ENCODE measurements at regions not wholly inside any gene's neighbourhood (a gene's known extent, or its start where the extent isn't known, plus 50 kb on each side); places are given as distances from the start of the nearest gene placed in this dataset.
"Not testable (repeated sequence)": the region's sequence is repeated elsewhere in the genome, so short reads cannot be mapped to it uniquely, and the experiment has no call there.

DNA sequence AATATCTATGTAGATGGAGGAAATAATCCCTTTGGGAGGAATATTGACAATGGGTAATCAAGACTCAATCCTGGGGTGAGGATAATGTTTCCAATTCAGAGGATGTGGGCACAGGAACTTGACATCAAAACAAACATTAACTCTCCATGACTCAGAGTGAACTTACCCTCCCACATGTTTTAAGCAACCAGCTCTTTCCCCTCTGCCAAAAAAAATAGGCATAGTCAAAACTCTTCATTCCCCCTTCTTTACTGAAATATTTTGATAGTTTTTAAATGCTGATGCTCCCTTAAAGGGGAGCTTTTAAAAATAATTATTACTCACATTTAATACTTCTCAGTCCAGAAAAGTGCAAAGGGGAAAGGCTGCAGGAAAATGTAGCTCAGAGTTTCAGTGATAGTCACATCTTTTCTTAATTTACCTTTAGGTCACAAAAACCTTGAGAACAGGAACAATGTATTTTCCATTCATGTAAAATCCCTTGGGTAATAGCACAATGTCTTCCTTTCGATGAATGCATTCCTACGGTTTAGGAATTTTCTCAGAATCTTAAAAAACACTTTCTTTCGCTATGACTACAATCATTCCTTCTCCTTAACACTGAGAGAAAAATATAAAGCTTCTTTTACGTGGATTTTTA, 298.4 kb upstream of the GRAMD2B start:
- H3K27me3 ChIP-seq = no peaks in the 10 kb centered on the region
- intact Hi-C loops (cut with DNase I; ENCODE audit: low total_unique reads) = no loop called here
- H3K4me3 ChIP-seq = no peak overlapping the region
- no peaks in the 10 kb centered on the region for H3K4me1 ChIP-seq
- 79 to 80% methylated on average over 4 of the region's 4 CpGs for WGBS, 2 donors (ENCODE audit: low coverage in 1 of 2)
- H3K36me3 ChIP-seq = no peaks in the 10 kb centered on the region
- H3K27ac ChIP-seq = no peak overlapping the region
- no peak for DNase-seq
- no peaks in the 10 kb centered on the region for H3K9me3 ChIP-seq
- no peak for TF ChIP-seq EP300 (IDR thresholded peaks at IDR 0.05; ENCODE audit: low read depth)
- TF ChIP-seq POLR2A (IDR thresholded peaks at IDR 0.05) = no peak
- TF ChIP-seq, protein P1, sequence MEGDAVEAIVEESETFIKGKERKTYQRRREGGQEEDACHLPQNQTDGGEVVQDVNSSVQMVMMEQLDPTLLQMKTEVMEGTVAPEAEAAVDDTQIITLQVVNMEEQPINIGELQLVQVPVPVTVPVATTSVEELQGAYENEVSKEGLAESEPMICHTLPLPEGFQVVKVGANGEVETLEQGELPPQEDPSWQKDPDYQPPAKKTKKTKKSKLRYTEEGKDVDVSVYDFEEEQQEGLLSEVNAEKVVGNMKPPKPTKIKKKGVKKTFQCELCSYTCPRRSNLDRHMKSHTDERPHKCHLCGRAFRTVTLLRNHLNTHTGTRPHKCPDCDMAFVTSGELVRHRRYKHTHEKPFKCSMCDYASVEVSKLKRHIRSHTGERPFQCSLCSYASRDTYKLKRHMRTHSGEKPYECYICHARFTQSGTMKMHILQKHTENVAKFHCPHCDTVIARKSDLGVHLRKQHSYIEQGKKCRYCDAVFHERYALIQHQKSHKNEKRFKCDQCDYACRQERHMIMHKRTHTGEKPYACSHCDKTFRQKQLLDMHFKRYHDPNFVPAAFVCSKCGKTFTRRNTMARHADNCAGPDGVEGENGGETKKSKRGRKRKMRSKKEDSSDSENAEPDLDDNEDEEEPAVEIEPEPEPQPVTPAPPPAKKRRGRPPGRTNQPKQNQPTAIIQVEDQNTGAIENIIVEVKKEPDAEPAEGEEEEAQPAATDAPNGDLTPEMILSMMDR (IDR thresholded peaks at IDR 0.05) = no peak
- TF ChIP-seq POLR2AphosphoS5 (IDR thresholded peaks at IDR 0.05) = no peak
- in situ Hi-C loops (cut with MboI; ENCODE audit: low pct_ligation_motif_present in 1 of 4, low pct_unique_long_range_greater_than_20kb in 1 of 4, low sequenced_read_pairs in 3 of 4) = no loop called here

DNA sequence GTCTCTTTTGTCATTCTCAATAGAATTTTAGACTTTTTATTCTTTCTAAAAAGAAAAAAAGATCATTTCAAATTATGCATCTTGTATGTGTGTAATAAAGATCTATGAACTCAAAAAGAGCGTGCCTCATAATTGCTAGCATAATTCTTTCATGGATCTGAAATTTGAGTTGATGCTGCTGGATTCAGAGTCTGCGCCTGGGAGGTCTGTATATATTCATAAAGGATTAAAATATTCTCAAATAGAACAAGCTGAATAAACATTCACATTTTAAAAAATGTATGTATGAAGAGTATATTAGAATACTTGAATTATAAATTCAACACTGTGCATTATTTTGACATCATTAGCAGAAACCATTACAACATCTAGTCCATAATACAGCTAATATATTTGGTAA, 297.8 kb upstream of the GRAMD2B start:
- intact Hi-C loops (cut with DNase I; ENCODE audit: low total_unique reads) (no loop called here), in situ Hi-C loops (cut with MboI; ENCODE audit: low pct_ligation_motif_present in 1 of 4, low pct_unique_long_range_greater_than_20kb in 1 of 4, low sequenced_read_pairs in 3 of 4) (no loop called here)
- H3K27ac ChIP-seq = no peak overlapping the region
- H3K36me3 ChIP-seq = no peaks in the 10 kb centered on the region
- TF ChIP-seq EP300 (IDR thresholded peaks at IDR 0.05; ENCODE audit: low read depth) (no peak), POLR2AphosphoS5 (IDR thresholded peaks at IDR 0.05) (no peak), POLR2A (IDR thresholded peaks at IDR 0.05) (no peak)
- TF ChIP-seq, protein P1 (IDR thresholded peaks at IDR 0.05) = no peak
- H3K4me3 ChIP-seq = no peak overlapping the region
- no peak for DNase-seq
- no peaks in the 10 kb centered on the region for H3K27me3 ChIP-seq
- no peaks in the 10 kb centered on the region for H3K4me1 ChIP-seq
- WGBS, 2 donors (ENCODE audit: low coverage in 1 of 2) = 89 to 92% methylated on average over 2 of the region's 2 CpGs
- no peaks in the 10 kb centered on the region for H3K9me3 ChIP-seq

DNA sequence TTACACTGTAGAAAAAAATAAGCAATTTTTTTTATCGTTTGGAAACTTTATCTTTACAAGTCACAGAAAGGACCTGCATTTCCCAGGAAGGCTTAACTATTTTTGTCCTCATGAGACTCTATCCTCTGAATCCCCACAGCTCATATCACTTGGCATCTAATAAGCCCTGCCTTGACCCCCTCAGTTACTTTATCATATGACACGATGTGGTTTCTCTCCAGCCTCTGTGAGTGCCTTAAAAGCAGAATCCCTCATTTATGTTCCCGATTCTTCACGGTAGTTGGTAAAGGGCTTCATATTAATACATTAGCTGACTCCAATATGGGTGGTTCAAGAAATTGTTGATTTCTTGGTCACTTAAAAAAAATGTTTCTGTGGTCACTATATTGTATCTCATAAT, 296.6 kb upstream of the GRAMD2B start:
- Histone ChIP-seq H3K27me3 (no peaks in the 10 kb centered on the region), H3K36me3 (no peaks in the 10 kb centered on the region), H3K4me1 (no peaks in the 10 kb centered on the region), H3K27ac (no peak overlapping the region), H3K4me3 (no peak overlapping the region), H3K9me3 (peaks cover 0 to 5% of the 10 kb centered on the region in 2 donors)
- no peak for DNase-seq
- WGBS, 2 donors (ENCODE audit: low coverage in 1 of 2) = 85 to 88% methylated on average over 4 of the region's 4 CpGs
- intact Hi-C loops (cut with DNase I; ENCODE audit: low total_unique reads) = no loop called here
- TF ChIP-seq, protein P1 (IDR thresholded peaks at IDR 0.05) = no peak
- TF ChIP-seq POLR2AphosphoS5 (IDR thresholded peaks at IDR 0.05) (no peak), POLR2A (IDR thresholded peaks at IDR 0.05) (no peak), EP300 (IDR thresholded peaks at IDR 0.05; ENCODE audit: low read depth) (no peak)
- in situ Hi-C loops (cut with MboI; ENCODE audit: low pct_ligation_motif_present in 1 of 4, low pct_unique_long_range_greater_than_20kb in 1 of 4, low sequenced_read_pairs in 3 of 4) = no loop called here

DNA sequence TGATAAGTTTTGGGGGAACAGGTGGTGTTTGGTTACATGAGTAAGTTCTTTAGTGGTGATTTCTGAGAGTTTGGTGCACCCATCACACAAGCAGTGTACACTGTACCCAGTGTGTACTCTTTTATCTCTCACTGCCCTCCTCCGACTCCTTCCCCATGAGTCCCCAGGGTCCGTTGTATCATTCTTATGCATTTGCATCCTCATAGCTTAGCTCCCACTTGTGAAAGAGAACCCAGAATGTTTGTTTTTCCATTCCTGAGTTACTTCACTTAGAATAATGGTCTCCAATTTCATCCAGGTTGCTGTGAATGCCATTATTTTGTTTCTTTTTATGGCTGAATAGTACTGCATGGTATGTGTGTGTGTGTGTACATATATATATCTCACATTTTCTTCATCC, 295.8 kb upstream of the GRAMD2B start:
- intact Hi-C loops (cut with DNase I; ENCODE audit: low total_unique reads); DNase-seq; H3K4me1 ChIP-seq; H3K36me3 ChIP-seq; H3K27ac ChIP-seq; H3K4me3 ChIP-seq; in situ Hi-C loops (cut with MboI; ENCODE audit: low pct_ligation_motif_present in 1 of 4, low pct_unique_long_range_greater_than_20kb in 1 of 4, low sequenced_read_pairs in 3 of 4); H3K27me3 ChIP-seq; H3K9me3 ChIP-seq: not testable (repeated sequence)
- WGBS, 2 donors (ENCODE audit: low coverage in 1 of 2) = 89 to 100% methylated on average over 2 of the region's 2 CpGs

DNA sequence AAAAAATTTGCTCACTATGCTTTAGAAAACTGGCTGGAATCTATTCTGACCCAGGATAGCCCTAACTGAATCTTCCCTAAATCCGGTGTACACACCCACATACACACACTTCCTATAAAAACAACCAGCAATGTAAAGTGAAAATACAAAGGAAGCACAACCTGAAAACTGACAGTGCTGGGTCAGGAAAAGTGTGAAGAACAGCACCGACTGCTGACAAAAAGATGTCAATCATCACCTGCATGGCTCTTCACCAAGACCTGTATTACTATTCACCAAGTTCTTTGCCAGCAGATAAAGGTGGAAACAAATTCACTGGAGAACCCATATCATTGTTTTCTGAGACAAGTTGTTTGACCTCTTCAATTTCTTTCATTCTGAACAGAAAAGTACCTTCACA, 293.8 kb upstream of the GRAMD2B start:
- intact Hi-C loops (cut with DNase I; ENCODE audit: low total_unique reads) = no loop called here

More for the DNA sequence above, 293.8 kb upstream of the GRAMD2B start:
- peaks cover 0 to 5% of the 10 kb centered on the region in 2 donors for H3K9me3 ChIP-seq
- H3K4me1 ChIP-seq = no peaks in the 10 kb centered on the region
- WGBS, 2 donors (ENCODE audit: low coverage in 1 of 2) = 84 to 100% methylated on average over 1 to 2 of the region's 2 CpGs
- H3K4me3 ChIP-seq = no peak overlapping the region
- no peak for DNase-seq
- TF ChIP-seq EP300 (IDR thresholded peaks at IDR 0.05; ENCODE audit: low read depth) (no peak), POLR2AphosphoS5 (IDR thresholded peaks at IDR 0.05) (no peak), POLR2A (IDR thresholded peaks at IDR 0.05) (no peak)
- TF ChIP-seq, protein P1 (IDR thresholded peaks at IDR 0.05) = no peak
- H3K27me3 ChIP-seq = no peaks in the 10 kb centered on the region
- no peak overlapping the region for H3K27ac ChIP-seq
- H3K36me3 ChIP-seq = no peaks in the 10 kb centered on the region
- in situ Hi-C loops (cut with MboI; ENCODE audit: low pct_ligation_motif_present in 1 of 4, low pct_unique_long_range_greater_than_20kb in 1 of 4, low sequenced_read_pairs in 3 of 4) = no loop called here
